BLaER1 (cell line): ENCODE measurements at regions not wholly inside any gene's neighbourhood (a gene's known extent, or its start where the extent isn't known, plus 50 kb on each side); places are given as distances from the start of the nearest gene placed in this dataset.

Source experiments
- H3K27ac ChIP-seq: shearing (Covaris generic); formaldehyde crosslinking; 2 replicates; pipeline ENCODE4 v1.8.1; 2022
- H3K27me3 ChIP-seq: shearing (Covaris generic); formaldehyde crosslinking; 2 replicates; pipeline ENCODE4 v1.8.1; 2022
- H3K36me3 ChIP-seq: shearing (Covaris generic); formaldehyde crosslinking; 2 replicates; pipeline ENCODE4 v1.8.1; 2022
- H3K4me1 ChIP-seq: shearing (Covaris generic); formaldehyde crosslinking; 2 replicates; pipeline ENCODE4 v1.8.1; 2022
- H3K4me2 ChIP-seq: shearing (Covaris generic); formaldehyde crosslinking; 2 replicates; pipeline ENCODE4 v1.8.1; 2022
- H3K4me3 ChIP-seq: shearing (Covaris generic); formaldehyde crosslinking; 2 replicates; pipeline ENCODE4 v1.8.1; 2022
- H3K9ac ChIP-seq: shearing (Covaris generic); formaldehyde crosslinking; 2 replicates; pipeline ENCODE4 v1.8.1; 2022
- H3K9me3 ChIP-seq: shearing (Covaris generic); formaldehyde crosslinking; 2 replicates; pipeline ENCODE4 v1.8.1; 2022
- H4K20me1 ChIP-seq: shearing (Covaris generic); formaldehyde crosslinking; 2 replicates; pipeline ENCODE4 v1.8.1; 2022
- Cebpa-rat ChIP-seq: shearing (Covaris generic); IDR thresholded peaks from 2 replicates; pipeline ENCODE4 v1.8.1; 2022

DNA sequence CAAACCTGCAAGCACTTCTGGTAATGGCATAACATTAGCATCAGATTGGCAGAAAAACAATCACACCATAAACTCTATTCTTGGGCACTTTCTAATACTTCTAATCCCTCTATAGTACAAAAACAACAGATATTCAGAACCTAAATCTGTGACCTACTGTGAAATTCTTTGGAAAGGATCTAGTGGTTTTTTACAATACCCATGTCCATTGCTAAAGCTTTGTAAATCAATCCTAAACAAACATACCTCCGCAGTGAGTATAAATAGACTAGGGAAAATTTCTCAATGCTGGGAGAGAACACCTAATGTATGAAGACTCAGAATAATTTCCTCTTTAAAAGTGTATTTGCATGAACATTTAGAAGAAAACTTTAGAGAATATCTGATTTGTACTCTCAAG, 1098.5 kb upstream of the DDX18 start:
- Histone ChIP-seq H3K9me3 (no peaks in the 10 kb centered on the region), H3K4me2 (no peak overlapping the region), H3K4me3 (no peak overlapping the region), H3K4me1 (no peaks in the 10 kb centered on the region), H4K20me1 (no peaks in the 10 kb centered on the region), H3K27ac (no peak overlapping the region), H3K9ac (no peak overlapping the region), H3K36me3 (no peaks in the 10 kb centered on the region), H3K27me3 (no peaks in the 10 kb centered on the region)
- no peak for TF ChIP-seq Cebpa-rat

DNA sequence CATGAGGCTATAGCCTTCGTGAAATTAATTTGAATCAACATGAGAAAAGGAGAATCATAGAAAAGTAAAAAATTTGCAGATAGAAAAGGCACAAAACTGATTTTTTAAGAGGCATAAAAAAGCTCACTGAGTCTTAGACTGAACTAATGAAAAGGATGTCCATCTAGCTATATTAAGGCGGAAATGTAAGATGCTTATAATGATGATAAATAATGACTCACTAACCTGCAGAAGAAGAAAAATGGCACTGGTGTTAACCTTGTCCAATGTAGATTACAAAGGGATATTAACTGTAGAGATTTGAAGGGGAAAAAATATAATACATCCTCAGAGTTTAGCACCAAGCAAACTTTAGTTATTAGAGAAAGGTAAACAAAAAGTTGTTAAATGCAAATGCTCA, 1098.0 kb upstream of the DDX18 start:
- no peaks in the 10 kb centered on the region for H3K4me1 ChIP-seq
- no peak overlapping the region for H3K9ac ChIP-seq
- TF ChIP-seq Cebpa-rat, result no peak
- H3K27ac ChIP-seq, result no peak overlapping the region
- H3K27me3 ChIP-seq, result no peaks in the 10 kb centered on the region
- H3K9me3 ChIP-seq, result no peaks in the 10 kb centered on the region
- H3K4me3 ChIP-seq, result no peak overlapping the region
- H4K20me1 ChIP-seq, result no peaks in the 10 kb centered on the region
- no peaks in the 10 kb centered on the region for H3K36me3 ChIP-seq
- no peak overlapping the region for H3K4me2 ChIP-seq

DNA sequence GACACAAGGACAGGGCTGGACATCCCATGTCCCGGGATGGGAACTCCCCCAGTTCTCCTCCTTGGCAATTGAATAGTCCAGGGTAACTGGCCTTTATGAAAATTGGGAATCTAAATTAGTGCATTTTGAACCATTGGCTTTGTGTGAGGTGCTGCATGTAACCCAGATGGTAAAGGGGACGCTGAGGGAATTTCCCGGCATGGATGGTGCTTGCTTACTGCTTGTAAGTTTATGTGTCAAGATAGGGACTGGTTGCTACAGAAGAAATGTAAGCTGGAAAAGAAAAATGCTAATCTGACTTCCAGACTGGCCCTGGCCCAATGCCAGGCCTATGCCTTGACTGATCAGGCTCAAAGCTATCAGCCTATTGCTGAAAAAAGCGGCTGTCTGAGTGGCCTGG, 1096.7 kb upstream of the DDX18 start:
- H3K4me3 ChIP-seq, result no peak overlapping the region
- H3K9me3 ChIP-seq, result no peaks in the 10 kb centered on the region
- no peaks in the 10 kb centered on the region for H4K20me1 ChIP-seq
- H3K27ac ChIP-seq, result no peak overlapping the region
- no peaks in the 10 kb centered on the region for H3K36me3 ChIP-seq
- no peak for TF ChIP-seq Cebpa-rat
- no peak overlapping the region for H3K9ac ChIP-seq
- no peaks in the 10 kb centered on the region for H3K4me1 ChIP-seq
- H3K4me2 ChIP-seq, result no peak overlapping the region
- H3K27me3 ChIP-seq, result no peaks in the 10 kb centered on the region

DNA sequence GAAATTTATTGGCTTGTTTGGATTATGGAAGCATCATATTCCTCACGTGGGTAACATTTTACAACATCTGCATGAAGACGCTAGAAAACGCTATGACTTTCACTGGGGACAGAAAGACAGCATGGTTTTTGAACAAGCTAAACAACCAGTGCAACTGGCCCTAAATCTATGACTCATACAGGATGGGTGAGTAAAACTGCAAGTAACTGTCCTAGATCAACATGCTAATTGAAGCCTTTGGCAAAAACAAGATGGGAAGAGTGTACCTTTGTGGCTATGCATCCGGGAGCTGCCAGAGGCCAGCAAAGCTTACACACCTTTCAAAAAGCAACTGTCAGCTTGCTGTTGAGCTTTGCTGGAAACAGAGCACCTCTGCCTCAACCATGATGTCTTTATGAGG, 1096.0 kb upstream of the DDX18 start:
- Histone ChIP-seq H4K20me1 (no peaks in the 10 kb centered on the region), H3K4me3 (no peak overlapping the region), H3K4me2 (no peak overlapping the region), H3K27me3 (no peaks in the 10 kb centered on the region), H3K36me3 (no peaks in the 10 kb centered on the region), H3K27ac (no peak overlapping the region), H3K9me3 (no peaks in the 10 kb centered on the region), H3K9ac (no peak overlapping the region), H3K4me1 (no peaks in the 10 kb centered on the region)
- no peak for TF ChIP-seq Cebpa-rat

DNA sequence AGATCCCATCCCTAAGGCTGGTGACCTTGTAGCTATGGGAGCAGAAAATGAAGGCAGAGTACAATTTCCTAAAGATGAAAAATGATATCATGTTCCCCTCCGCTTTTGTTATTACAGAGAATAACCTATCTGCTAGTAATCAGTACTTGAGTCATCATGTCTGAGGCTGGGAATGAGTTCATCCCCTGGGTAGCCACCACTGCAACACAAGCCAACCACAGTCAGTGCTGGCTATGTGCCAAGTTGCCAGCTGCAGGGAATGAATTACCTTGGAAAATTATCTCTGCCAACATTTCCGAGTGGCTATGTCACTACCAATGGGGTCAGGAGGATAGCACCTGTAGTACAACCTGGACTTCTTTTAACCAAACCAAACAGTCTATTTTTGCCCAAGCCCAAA, 1094.7 kb upstream of the DDX18 start:
- TF ChIP-seq Cebpa-rat, result no peak

DNA sequence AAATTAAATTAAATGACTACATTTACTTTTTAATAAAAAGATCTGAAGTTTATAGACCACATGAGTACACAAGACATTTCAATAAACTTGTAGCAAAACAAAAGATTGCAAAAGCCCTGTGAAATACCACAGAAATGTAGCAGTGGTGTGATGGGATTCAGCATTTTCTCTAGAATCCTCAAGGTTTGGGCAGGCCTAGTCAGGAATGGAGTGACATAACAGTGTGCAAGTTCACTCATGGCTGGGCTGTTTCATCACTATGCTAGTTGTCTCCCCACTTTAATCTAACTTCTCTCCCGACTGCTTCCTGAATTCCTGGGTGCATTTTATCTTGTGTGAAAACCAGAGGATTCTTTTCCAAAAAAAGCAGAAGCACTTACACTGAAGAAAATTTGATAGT, 1089.9 kb upstream of the DDX18 start:
- Histone ChIP-seq H3K4me1 (no peaks in the 10 kb centered on the region), H3K27ac (no peak overlapping the region), H4K20me1 (no peaks in the 10 kb centered on the region), H3K4me2 (no peak overlapping the region), H3K4me3 (no peak overlapping the region), H3K9ac (no peak overlapping the region), H3K36me3 (no peaks in the 10 kb centered on the region), H3K9me3 (no peaks in the 10 kb centered on the region), H3K27me3 (no peaks in the 10 kb centered on the region)
- no peak for TF ChIP-seq Cebpa-rat

More for the DNA sequence above, 1094.7 kb upstream of the DDX18 start:
- no peaks in the 10 kb centered on the region for H4K20me1 ChIP-seq
- H3K4me1 ChIP-seq, result no peaks in the 10 kb centered on the region
- H3K9me3 ChIP-seq, result no peaks in the 10 kb centered on the region
- H3K27ac ChIP-seq, result no peak overlapping the region
- H3K9ac ChIP-seq, result no peak overlapping the region
- no peaks in the 10 kb centered on the region for H3K36me3 ChIP-seq
- no peaks in the 10 kb centered on the region for H3K27me3 ChIP-seq
- no peak overlapping the region for H3K4me2 ChIP-seq
- H3K4me3 ChIP-seq, result no peak overlapping the region

DNA sequence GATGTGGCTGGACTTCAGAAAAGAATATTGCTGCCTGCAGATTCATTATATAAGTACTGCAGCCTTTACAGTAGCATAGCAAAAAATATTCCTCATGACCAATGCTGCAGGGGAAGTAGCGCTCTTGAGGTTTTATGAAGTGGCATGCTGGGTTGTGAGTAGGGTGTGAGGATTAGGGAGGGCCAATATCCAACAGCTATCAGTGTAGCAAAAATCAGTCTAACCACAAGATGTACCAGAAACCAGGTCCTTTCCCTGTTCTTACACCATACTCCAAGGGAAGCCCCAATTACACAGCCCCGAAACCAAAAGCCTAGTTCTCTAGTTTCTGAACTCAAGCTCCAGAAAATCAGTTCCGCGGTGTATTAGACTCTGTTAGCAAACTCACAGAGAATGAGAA, 1082.2 kb upstream of the DDX18 start:
- Histone ChIP-seq H3K4me1 (no peaks in the 10 kb centered on the region), H3K36me3 (no peaks in the 10 kb centered on the region), H4K20me1 (no peaks in the 10 kb centered on the region), H3K4me3 (no peak overlapping the region), H3K9me3 (no peaks in the 10 kb centered on the region), H3K27me3 (no peaks in the 10 kb centered on the region), H3K27ac (no peak overlapping the region), H3K9ac (no peak overlapping the region), H3K4me2 (no peak overlapping the region)
- TF ChIP-seq Cebpa-rat, result no peak

DNA sequence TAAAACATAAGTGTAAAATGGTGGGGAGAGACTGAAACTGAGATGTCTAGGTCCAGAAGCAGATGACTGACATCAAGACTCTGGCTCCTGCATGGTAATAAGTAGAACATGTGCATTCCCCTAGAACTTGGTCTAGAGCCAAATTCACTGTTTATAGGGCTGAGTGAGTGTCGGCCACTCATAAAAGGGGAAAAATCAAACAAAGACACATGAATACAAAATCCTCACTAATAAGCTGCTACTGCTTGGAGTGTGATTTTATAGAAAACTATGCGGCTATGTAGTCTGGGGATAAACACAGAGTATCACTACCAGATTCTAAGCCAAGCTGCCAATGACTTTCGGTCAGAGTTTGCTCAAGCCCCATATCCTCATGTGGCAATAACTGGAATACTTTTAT, 1080.8 kb upstream of the DDX18 start:
- no peak overlapping the region for H3K27ac ChIP-seq
- no peaks in the 10 kb centered on the region for H3K9me3 ChIP-seq
- H3K36me3 ChIP-seq, result no peaks in the 10 kb centered on the region
- no peaks in the 10 kb centered on the region for H3K4me1 ChIP-seq
- H3K4me2 ChIP-seq, result no peak overlapping the region
- H3K27me3 ChIP-seq, result no peaks in the 10 kb centered on the region
- no peak overlapping the region for H3K4me3 ChIP-seq
- H4K20me1 ChIP-seq, result no peaks in the 10 kb centered on the region
- H3K9ac ChIP-seq, result no peak overlapping the region
- no peak for TF ChIP-seq Cebpa-rat

DNA sequence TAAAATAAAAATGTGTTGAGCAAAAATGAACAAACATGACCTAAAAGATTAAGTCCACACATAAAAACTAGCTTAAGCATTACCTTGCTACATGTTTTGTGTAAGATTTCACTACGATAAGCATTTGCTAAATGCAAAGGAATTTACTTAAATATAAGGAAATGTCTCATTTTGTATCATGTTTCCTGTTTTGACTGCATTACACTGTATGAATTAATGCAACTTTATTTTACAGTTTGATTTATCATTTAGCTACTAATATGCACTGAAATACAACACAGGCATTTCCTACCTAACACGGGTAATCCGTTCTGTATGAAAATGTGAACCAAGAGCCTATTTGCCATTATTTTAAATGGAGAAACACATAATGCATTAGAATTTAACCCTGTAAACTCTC, 1076.5 kb upstream of the DDX18 start:
- Histone ChIP-seq H4K20me1 (no peaks in the 10 kb centered on the region), H3K4me2 (no peak overlapping the region), H3K9ac (no peak overlapping the region), H3K27me3 (no peaks in the 10 kb centered on the region), H3K4me3 (no peak overlapping the region), H3K4me1 (no peaks in the 10 kb centered on the region), H3K36me3 (no peaks in the 10 kb centered on the region), H3K27ac (no peak overlapping the region), H3K9me3 (no peaks in the 10 kb centered on the region)
- no peak for TF ChIP-seq Cebpa-rat

DNA sequence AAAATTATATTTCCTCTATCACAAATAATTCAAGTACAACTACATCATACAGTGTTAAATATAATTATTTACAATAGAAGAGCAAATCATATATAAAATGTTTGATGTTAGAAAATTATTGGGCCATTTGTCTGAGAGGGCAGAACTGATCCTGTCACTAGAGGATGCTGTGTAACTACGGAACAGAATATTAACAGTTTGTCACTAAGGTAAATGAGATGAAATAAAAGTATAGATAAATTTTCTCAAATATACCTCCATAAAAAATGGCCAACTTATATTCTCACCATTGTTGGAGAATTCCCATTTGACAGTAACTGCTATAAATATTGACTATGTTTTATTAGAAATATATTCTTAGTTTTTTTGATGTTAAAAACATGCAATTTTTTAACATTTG, 1067.4 kb upstream of the DDX18 start:
- no peaks in the 10 kb centered on the region; the same call in 1 of the 2 replicates for H3K4me1 ChIP-seq
- no peak overlapping the region for H3K27ac ChIP-seq
- no peak overlapping the region for H3K4me3 ChIP-seq
- H4K20me1 ChIP-seq, result no peaks in the 10 kb centered on the region
- no peaks in the 10 kb centered on the region for H3K27me3 ChIP-seq
- H3K9me3 ChIP-seq, result no peaks in the 10 kb centered on the region
- no peak overlapping the region for H3K9ac ChIP-seq
- TF ChIP-seq Cebpa-rat, result no peak
- no peaks in the 10 kb centered on the region for H3K36me3 ChIP-seq
- H3K4me2 ChIP-seq, result no peak overlapping the region

DNA sequence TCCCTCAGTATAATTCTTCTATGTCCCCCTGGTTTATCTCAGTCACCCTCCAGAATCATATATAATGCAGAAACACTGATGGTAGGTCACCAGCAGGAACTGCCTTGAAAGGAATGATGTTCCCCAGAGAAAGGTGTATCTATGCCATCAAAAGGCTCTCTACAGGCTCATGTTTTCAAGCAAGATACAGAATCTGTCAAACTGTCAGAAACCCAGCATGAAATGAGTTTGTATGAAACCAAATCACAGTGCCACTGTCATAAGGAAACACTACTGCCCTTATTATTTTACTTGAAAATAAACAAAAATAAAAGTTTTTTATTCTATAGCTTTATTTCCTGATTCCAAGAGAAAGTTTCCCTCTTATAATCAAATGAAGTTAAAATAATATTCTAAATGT, 1064.5 kb upstream of the DDX18 start:
- H3K4me3 ChIP-seq, result no peak overlapping the region
- H3K27me3 ChIP-seq, result no peaks in the 10 kb centered on the region
- TF ChIP-seq Cebpa-rat, result no peak
- no peak overlapping the region for H3K4me2 ChIP-seq
- no peak overlapping the region for H3K27ac ChIP-seq
- H3K9me3 ChIP-seq, result no peaks in the 10 kb centered on the region
- no peaks in the 10 kb centered on the region for H3K36me3 ChIP-seq
- no peak overlapping the region for H3K9ac ChIP-seq
- H4K20me1 ChIP-seq, result no peaks in the 10 kb centered on the region
- no peaks in the 10 kb centered on the region; the same call in 1 of the 2 replicates for H3K4me1 ChIP-seq
